HEK293 (cell line): ENCODE measurements at regions not wholly inside any gene's neighbourhood (a gene's known extent, or its start where the extent isn't known, plus 50 kb on each side); places are given as distances from the start of the nearest gene placed in this dataset.

ENCODE experiments used
- CTCF ChIA-PET: fragments of 350-600 bp; formaldehyde crosslinking; extraction: SDS; loops from one replicate; lab custom pipeline; 2021; ENCODE audit warnings: antibody characterized with exemption; lab: Yijun Ruan, JAX
- POLR2A ChIA-PET: fragments of 300-600 bp; formaldehyde crosslinking; extraction: SDS; loops from one replicate; lab custom pipeline; 2020; ENCODE audit warnings: antibody characterized with exemption, inconsistent platforms; lab: Yijun Ruan, JAX
- H3K27ac ChIP-seq: fragments of 200-500 bp; sonication (Bioruptor generic); 2 replicates; pipeline ENCODE4 v1.5.1; 2014; ENCODE audit warnings: low read depth, low read length, control low read depth, inconsistent platforms; ENCODE audit errors: extremely low read depth
- H3K36me3 ChIP-seq, 2 experiments: fragments of 200-500 bp in 1 of 2; sonication (Bioruptor generic) in 1 of 2; 1 replicate in 1 of 2; 2 replicates in 1 of 2; pipeline ENCODE4 v1.5.1; 2014 to 2017; ENCODE audit warnings: inconsistent platforms in 2 of 2, low read length in 2 of 2; ENCODE audit not compliant: control insufficient read depth in 2 of 2, insufficient read depth in 1 of 2
- H3K4me1 ChIP-seq: fragments of 200-500 bp; sonication (Bioruptor generic); 2 replicates; pipeline ENCODE4 v1.5.1; 2014; ENCODE audit warnings: mild to moderate bottlenecking, low read length, inconsistent platforms; ENCODE audit not compliant: control insufficient read depth, insufficient read depth
- H3K4me3 ChIP-seq: 2 replicates; pipeline ENCODE4 v1.5.1; 2011; ENCODE audit warnings: low read depth, mild to moderate bottlenecking, control low read depth, low read length, moderate library complexity
- H3K9me3 ChIP-seq: fragments of 200-500 bp; sonication (Bioruptor generic); 2 replicates; pipeline ENCODE4 v1.5.1; 2014; ENCODE audit warnings: low read depth, low read length, inconsistent platforms; ENCODE audit not compliant: control insufficient read depth, insufficient read depth
- FEZF1 ChIP-seq: fragments of 450-650 bp; formaldehyde crosslinking; IDR thresholded peaks from 2 replicates; pipeline ENCODE4 v1.5.1; 2016; ENCODE audit warnings: missing biosample characterization, missing genetic modification characterization
- GLI2 ChIP-seq: fragments of 450-650 bp; formaldehyde crosslinking; IDR thresholded peaks from 2 replicates; pipeline ENCODE4; 2017; ENCODE audit warnings: missing biosample characterization, missing genetic modification characterization, low read depth, borderline replicate concordance
- PRDM2 ChIP-seq: fragments of 450-650 bp; formaldehyde crosslinking; IDR thresholded peaks from 2 replicates; pipeline ENCODE4 v1.5.1; 2016; ENCODE audit warnings: missing biosample characterization, missing genetic modification characterization, borderline replicate concordance
- ZBTB44 ChIP-seq: fragments of 450-650 bp; IDR thresholded peaks from 2 replicates; pipeline ENCODE4 v1.5.1; 2018; ENCODE audit warnings: missing biosample characterization, mild to moderate bottlenecking, missing genetic modification characterization
- ZBTB7A ChIP-seq: fragments of 450-650 bp; formaldehyde crosslinking; IDR thresholded peaks from 2 replicates; pipeline ENCODE4 v1.5.1; 2016; ENCODE audit warnings: low read depth, missing biosample characterization, missing genetic modification characterization
- ZNF10 ChIP-seq: fragments of 450-650 bp; formaldehyde crosslinking; IDR thresholded peaks from 2 replicates; pipeline ENCODE4 v1.5.1; 2017; ENCODE audit warnings: missing biosample characterization, missing genetic modification characterization
- ZNF140 ChIP-seq: fragments of 450-650 bp; formaldehyde crosslinking; IDR thresholded peaks from 2 replicates; pipeline ENCODE4 v1.5.1; 2016; ENCODE audit warnings: missing biosample characterization, missing genetic modification characterization
- ZNF433 ChIP-seq: fragments of 450-650 bp; formaldehyde crosslinking; IDR thresholded peaks from 2 replicates; pipeline ENCODE4 v1.5.1; 2016; ENCODE audit warnings: missing biosample characterization, missing genetic modification characterization, low read depth
- ZNF548 ChIP-seq: fragments of 450-650 bp; formaldehyde crosslinking; IDR thresholded peaks from 2 replicates; pipeline ENCODE4 v1.5.1; 2016; ENCODE audit warnings: missing biosample characterization, missing genetic modification characterization
- ZNF621 ChIP-seq: fragments of 450-650 bp; formaldehyde crosslinking; IDR thresholded peaks from 2 replicates; pipeline ENCODE4 v1.5.1; 2017; ENCODE audit warnings: missing biosample characterization, missing genetic modification characterization
- ZNF768 ChIP-seq: fragments of 450-650 bp; formaldehyde crosslinking; IDR thresholded peaks from 2 replicates; pipeline ENCODE4 v1.5.1; 2018; ENCODE audit warnings: missing biosample characterization, mild to moderate bottlenecking, missing genetic modification characterization
- ZNF776 ChIP-seq: fragments of 450-650 bp; formaldehyde crosslinking; IDR thresholded peaks from 2 replicates; pipeline ENCODE4 v1.5.0; 2017; ENCODE audit warnings: missing biosample characterization, missing genetic modification characterization, borderline replicate concordance
- TF ChIP-seq, protein P1 (sequence below): fragments of 450-650 bp; formaldehyde crosslinking; IDR thresholded peaks from 2 replicates; pipeline ENCODE4 v1.5.1; 2017; ENCODE audit warnings: missing biosample characterization, missing genetic modification characterization
- TF ChIP-seq, protein P2 (sequence below): fragments of 450-650 bp; formaldehyde crosslinking; conservative IDR thresholded peaks from 2 replicates; pipeline ENCODE4 v1.5.1; 2016; ENCODE audit warnings: low read depth, missing biosample characterization, missing genetic modification characterization
- TF ChIP-seq, protein P3 (sequence below): fragments of 450-650 bp; formaldehyde crosslinking; IDR thresholded peaks from 2 replicates; pipeline ENCODE4 v1.5.1; 2016; ENCODE audit warnings: missing biosample characterization, missing genetic modification characterization

GRCh38 chr13:24612726-24613125, 67.5 kb upstream of the ATP12A start:
- H3K4me1 ChIP-seq: no peaks in the 10 kb centered on the region
- H3K4me3 ChIP-seq: no peak overlapping the region
- no peaks in the 10 kb centered on the region for H3K9me3 ChIP-seq
- ChIA-PET POLR2A (no interaction called here), CTCF (interaction anchor here (1.2 kb wide), 1 partner anchor 14 kb away, joined by 3 read pairs; no protein-coding TSS in a partner anchor)
- TF ChIP-seq ZNF140 (tag by site-specific recombination) (no peak), ZBTB7A (no peak), ZBTB44 (tag by site-specific recombination) (no peak), PRDM2 (tag by site-specific recombination) (no peak), ZNF10 (tag by site-specific recombination) (no peak), ZNF768 (tag by site-specific recombination) (no peak), ZNF433 (tag by site-specific recombination) (no peak), ZNF621 (tag by site-specific recombination) (no peak), ZNF776 (no peak), ZNF548 (tag by site-specific recombination) (no peak), GLI2 (no peak), FEZF1 (tag by site-specific recombination) (no peak)
- TF ChIP-seq, protein P1, sequence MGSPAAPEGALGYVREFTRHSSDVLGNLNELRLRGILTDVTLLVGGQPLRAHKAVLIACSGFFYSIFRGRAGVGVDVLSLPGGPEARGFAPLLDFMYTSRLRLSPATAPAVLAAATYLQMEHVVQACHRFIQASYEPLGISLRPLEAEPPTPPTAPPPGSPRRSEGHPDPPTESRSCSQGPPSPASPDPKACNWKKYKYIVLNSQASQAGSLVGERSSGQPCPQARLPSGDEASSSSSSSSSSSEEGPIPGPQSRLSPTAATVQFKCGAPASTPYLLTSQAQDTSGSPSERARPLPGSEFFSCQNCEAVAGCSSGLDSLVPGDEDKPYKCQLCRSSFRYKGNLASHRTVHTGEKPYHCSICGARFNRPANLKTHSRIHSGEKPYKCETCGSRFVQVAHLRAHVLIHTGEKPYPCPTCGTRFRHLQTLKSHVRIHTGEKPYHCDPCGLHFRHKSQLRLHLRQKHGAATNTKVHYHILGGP (tag by site-specific recombination): no peak
- TF ChIP-seq, protein P2, sequence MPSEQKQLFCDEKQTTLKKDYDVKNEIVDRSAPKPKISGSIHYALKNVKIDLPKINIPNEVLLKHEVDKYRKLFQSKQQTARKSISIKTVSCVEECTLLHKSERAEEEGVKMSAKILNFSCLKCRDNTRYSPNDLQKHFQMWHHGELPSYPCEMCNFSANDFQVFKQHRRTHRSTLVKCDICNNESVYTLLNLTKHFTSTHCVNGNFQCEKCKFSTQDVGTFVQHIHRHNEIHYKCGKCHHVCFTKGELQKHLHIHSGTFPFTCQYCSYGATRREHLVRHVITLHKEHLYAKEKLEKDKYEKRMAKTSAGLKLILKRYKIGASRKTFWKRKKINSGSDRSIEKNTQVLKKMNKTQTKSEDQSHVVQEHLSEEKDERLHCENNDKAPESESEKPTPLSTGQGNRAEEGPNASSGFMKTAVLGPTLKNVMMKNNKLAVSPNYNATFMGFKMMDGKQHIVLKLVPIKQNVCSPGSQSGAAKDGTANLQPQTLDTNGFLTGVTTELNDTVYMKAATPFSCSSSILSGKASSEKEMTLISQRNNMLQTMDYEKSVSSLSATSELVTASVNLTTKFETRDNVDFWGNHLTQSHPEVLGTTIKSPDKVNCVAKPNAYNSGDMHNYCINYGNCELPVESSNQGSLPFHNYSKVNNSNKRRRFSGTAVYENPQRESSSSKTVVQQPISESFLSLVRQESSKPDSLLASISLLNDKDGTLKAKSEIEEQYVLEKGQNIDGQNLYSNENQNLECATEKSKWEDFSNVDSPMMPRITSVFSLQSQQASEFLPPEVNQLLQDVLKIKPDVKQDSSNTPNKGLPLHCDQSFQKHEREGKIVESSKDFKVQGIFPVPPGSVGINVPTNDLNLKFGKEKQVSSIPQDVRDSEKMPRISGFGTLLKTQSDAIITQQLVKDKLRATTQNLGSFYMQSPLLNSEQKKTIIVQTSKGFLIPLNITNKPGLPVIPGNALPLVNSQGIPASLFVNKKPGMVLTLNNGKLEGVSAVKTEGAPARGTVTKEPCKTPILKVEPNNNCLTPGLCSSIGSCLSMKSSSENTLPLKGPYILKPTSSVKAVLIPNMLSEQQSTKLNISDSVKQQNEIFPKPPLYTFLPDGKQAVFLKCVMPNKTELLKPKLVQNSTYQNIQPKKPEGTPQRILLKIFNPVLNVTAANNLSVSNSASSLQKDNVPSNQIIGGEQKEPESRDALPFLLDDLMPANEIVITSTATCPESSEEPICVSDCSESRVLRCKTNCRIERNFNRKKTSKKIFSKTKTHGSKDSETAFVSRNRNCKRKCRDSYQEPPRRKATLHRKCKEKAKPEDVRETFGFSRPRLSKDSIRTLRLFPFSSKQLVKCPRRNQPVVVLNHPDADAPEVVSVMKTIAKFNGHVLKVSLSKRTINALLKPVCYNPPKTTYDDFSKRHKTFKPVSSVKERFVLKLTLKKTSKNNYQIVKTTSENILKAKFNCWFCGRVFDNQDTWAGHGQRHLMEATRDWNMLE: no peak
- TF ChIP-seq, protein P3, sequence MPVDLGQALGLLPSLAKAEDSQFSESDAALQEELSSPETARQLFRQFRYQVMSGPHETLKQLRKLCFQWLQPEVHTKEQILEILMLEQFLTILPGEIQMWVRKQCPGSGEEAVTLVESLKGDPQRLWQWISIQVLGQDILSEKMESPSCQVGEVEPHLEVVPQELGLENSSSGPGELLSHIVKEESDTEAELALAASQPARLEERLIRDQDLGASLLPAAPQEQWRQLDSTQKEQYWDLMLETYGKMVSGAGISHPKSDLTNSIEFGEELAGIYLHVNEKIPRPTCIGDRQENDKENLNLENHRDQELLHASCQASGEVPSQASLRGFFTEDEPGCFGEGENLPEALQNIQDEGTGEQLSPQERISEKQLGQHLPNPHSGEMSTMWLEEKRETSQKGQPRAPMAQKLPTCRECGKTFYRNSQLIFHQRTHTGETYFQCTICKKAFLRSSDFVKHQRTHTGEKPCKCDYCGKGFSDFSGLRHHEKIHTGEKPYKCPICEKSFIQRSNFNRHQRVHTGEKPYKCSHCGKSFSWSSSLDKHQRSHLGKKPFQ (tag by site-specific recombination): no peak
- H3K36me3 ChIP-seq: no peaks in the 10 kb centered on the region
- no peak overlapping the region for H3K27ac ChIP-seq
